Esophagus squamous epithelium (tissue), 5 donors: ENCODE measurements at regions not wholly inside any gene's neighbourhood (a gene's known extent, or its start where the extent isn't known, plus 50 kb on each side); places are given as distances from the start of the nearest gene placed in this dataset.

Source experiments
- DNase-seq: peaks from one replicate; lab custom pipeline; 2025; lab: John Stamatoyannopoulos, UW
- H3K27ac ChIP-seq, 4 donors: fragments of 200-600 bp; sonication (generic); one replicate each; pipeline ENCODE4 v1.5.1; 2016 to 2019; ENCODE audit warnings: mild to moderate bottlenecking in 1 of 4
- H3K27me3 ChIP-seq, 4 donors: fragments of 200-600 bp; sonication (generic); 1 replicate in 3 of 4; 2 replicates in 1 of 4; pipeline versions ENCODE4 v1.5.1 to v1.6.0; 2017 to 2021; ENCODE audit warnings: antibody characterized with exemption in 1 of 4
- H3K36me3 ChIP-seq, 3 donors: fragments of 200-600 bp; sonication (generic); one replicate each; pipeline ENCODE4 v1.5.1; 2016 to 2019
- H3K4me1 ChIP-seq, 3 donors: fragments of 200-600 bp; sonication (generic); one replicate each; pipeline ENCODE4 v1.5.1; 2017 to 2019
- H3K4me3 ChIP-seq, 4 donors: fragments of 200-600 bp; sonication (generic); 1 replicate in 3 of 4; 2 replicates in 1 of 4; pipeline ENCODE4 v1.5.1; 2016 to 2019; ENCODE audit warnings: mild to moderate bottlenecking in 2 of 4, moderate library complexity in 1 of 4
- H3K9me3 ChIP-seq, 3 donors: fragments of 200-600 bp; sonication (generic); one replicate each; pipeline ENCODE4 v1.5.1; 2016 to 2019
- CTCF ChIP-seq, 6 experiments: fragments of 450-650 bp in 4 of 6; fragments of 200-600 bp in 2 of 6; sonication (generic) in 2 of 6; IDR thresholded peaks; one replicate each; pipeline ENCODE4 v1.5.1; 2016 to 2019; ENCODE audit warnings: antibody characterized with exemption in 6 of 6, mild to moderate bottlenecking in 4 of 6, moderate library complexity in 4 of 6
- POLR2A ChIP-seq, 4 donors: fragments of 450-650 bp; IDR thresholded peaks; one replicate each; pipeline ENCODE4 v1.6.1; 2017; ENCODE audit warnings: antibody characterized with exemption in 4 of 4, mild to moderate bottlenecking in 4 of 4, moderate library complexity in 3 of 4
- WGBS, 2 donors: methylation state at CpG; one replicate each; pipeline ENCODE4 v1.1.5; 2018; 5-methylcytosine and 5-hydroxymethylcytosine counted together
- intact Hi-C: fragments of 100-400 bp; cut with DNase I; formaldehyde crosslinking; loops from one replicate; pipeline ENCODE4 v1.15.0; 2022
- donor health status: DM: yes; HTN: yes; CAD: no.

GRCh38 chr15:62644889-62645742 is 397.4 kb upstream of the TPM1 start:
- Histone ChIP-seq H3K36me3 (no peaks in the 10 kb centered on the region), H3K27ac (peak overlapping the region in 2 of 4 donors; percentile 23 to 60), H3K27me3 (no peaks in the 10 kb centered on the region), H3K4me1 (peaks cover 0 to 18% (median 4%) of the 10 kb centered on the region in 3 donors), H3K4me3 (no peak overlapping the region), H3K9me3 (no peaks in the 10 kb centered on the region)
- 73 to 83% methylated on average over 12 to 13 of the region's 15 CpGs for WGBS, 2 donors
- DNase-seq: no peak
- intact Hi-C loops: no loop called here
- TF ChIP-seq CTCF (IDR thresholded peaks at IDR 0.05) (no peak), POLR2A (IDR thresholded peaks at IDR 0.05) (no peak)

GRCh38 chr15:62647202-62647842 is 395.2 kb upstream of the TPM1 start:
- H3K36me3 ChIP-seq: peaks cover 0 to 4% (median 0%) of the 10 kb centered on the region in 3 donors
- DNase-seq: no peak
- H3K4me1 ChIP-seq: peaks cover 0 to 26% (median 4%) of the 10 kb centered on the region in 3 donors
- H3K9me3 ChIP-seq: no peaks in the 10 kb centered on the region
- no peak overlapping the region for H3K4me3 ChIP-seq
- H3K27ac ChIP-seq: peak overlapping the region in 1 of 4 donors; percentile 2
- intact Hi-C loops: no loop called here
- TF ChIP-seq POLR2A (IDR thresholded peaks at IDR 0.05) (no peak), CTCF (IDR thresholded peaks at IDR 0.05) (no peak)
- WGBS, 2 donors: 65 to 68% methylated on average over 12 of the region's 12 CpGs
- H3K27me3 ChIP-seq: no peaks in the 10 kb centered on the region

GRCh38 chr15:62647843-62648505 is 394.6 kb upstream of the TPM1 start:
- peaks cover 0 to 6% (median 0%) of the 10 kb centered on the region in 3 donors for H3K36me3 ChIP-seq
- no peaks in the 10 kb centered on the region for H3K27me3 ChIP-seq
- WGBS, 2 donors: 74 to 79% methylated on average over 7 of the region's 7 CpGs
- DNase-seq: no peak
- intact Hi-C loops: no loop called here
- peak overlapping the region in 1 of 4 donors; percentile 2 for H3K27ac ChIP-seq
- H3K4me3 ChIP-seq: no peak overlapping the region
- peaks cover 0 to 28% (median 4%) of the 10 kb centered on the region in 3 donors for H3K4me1 ChIP-seq
- H3K9me3 ChIP-seq: no peaks in the 10 kb centered on the region
- TF ChIP-seq POLR2A (IDR thresholded peaks at IDR 0.05) (no peak), CTCF (IDR thresholded peaks at IDR 0.05) (no peak)

GRCh38 chr15:62648954-62649353 is 393.6 kb upstream of the TPM1 start:
- no peak for DNase-seq
- Histone ChIP-seq H3K4me3 (no peak overlapping the region), H3K36me3 (peaks cover 0 to 14% (median 0%) of the 10 kb centered on the region in 3 donors), H3K9me3 (no peaks in the 10 kb centered on the region), H3K27ac (no peak overlapping the region), H3K4me1 (peaks cover 0 to 25% (median 4%) of the 10 kb centered on the region in 3 donors), H3K27me3 (no peaks in the 10 kb centered on the region)
- intact Hi-C loops: no loop called here
- TF ChIP-seq CTCF (IDR thresholded peaks at IDR 0.05) (peak in 3 of 6 experiments; percentile 24 to 38 (median 29)), POLR2A (IDR thresholded peaks at IDR 0.05) (no peak)
- WGBS, 2 donors: 84 to 85% methylated on average over 5 to 6 of the region's 6 CpGs
